ENCODE measurements at regions not wholly inside any gene's neighbourhood (a gene's known extent, or its start where the extent isn't known, plus 50 kb on each side); places are given as distances from the start of the nearest gene placed in this dataset.
"Not testable (repeated sequence)": the region's sequence is repeated elsewhere in the genome, so short reads cannot be mapped to it uniquely, and the experiment has no call there.

GRCh38 chr2:194883711-194884110 is 773.3 kb upstream of the SLC39A10 start:
- no peak for DNase-seq

GRCh38 chr2:194870974-194871535 is 786.0 kb upstream of the SLC39A10 start:
- no peak for DNase-seq

- DNase-seq: no peak
These were observed 789.7 kb upstream of the SLC39A10 start for GRCh38 chr2:194867328-194867727.

GRCh38 chr2:194854941-194855340 is 802.1 kb upstream of the SLC39A10 start:
- no peak for DNase-seq

GRCh38 chr2:194842871-194843270 is 814.2 kb upstream of the SLC39A10 start:
- no peak for DNase-seq

GRCh38 chr2:194834371-194834770 is 822.7 kb upstream of the SLC39A10 start:
- DNase-seq: not testable (repeated sequence)

GRCh38 chr2:194826241-194826640 is 830.8 kb upstream of the SLC39A10 start:
- DNase-seq: no peak

- no peak for DNase-seq
These were observed 832.6 kb upstream of the SLC39A10 start for GRCh38 chr2:194824450-194824849.

- no peak for DNase-seq
These were observed 834.4 kb upstream of the SLC39A10 start for GRCh38 chr2:194822657-194823056.

GRCh38 chr2:194822097-194822496 is 834.9 kb upstream of the SLC39A10 start:
- DNase-seq: no peak

GRCh38 chr2:194819367-194819766 is 837.7 kb upstream of the SLC39A10 start:
- no peak for DNase-seq

- DNase-seq: no peak
These were observed 841.6 kb upstream of the SLC39A10 start for GRCh38 chr2:194815475-194815874.

- DNase-seq: no peak
These were observed 854.4 kb upstream of the SLC39A10 start for GRCh38 chr2:194802589-194802988.

- DNase-seq: not testable (repeated sequence)
These were observed 870.0 kb upstream of the SLC39A10 start for GRCh38 chr2:194787071-194787470.

- DNase-seq: not testable (repeated sequence)
These were observed 885.6 kb upstream of the SLC39A10 start for GRCh38 chr2:194771394-194771793.

- no peak for DNase-seq
These were observed 888.0 kb upstream of the SLC39A10 start for GRCh38 chr2:194769030-194769429.

GRCh38 chr2:194765723-194766122 is 891.3 kb upstream of the SLC39A10 start:
- no peak for DNase-seq

- no peak for DNase-seq
These were observed 906.1 kb upstream of the SLC39A10 start for GRCh38 chr2:194750926-194751325.

- DNase-seq: no peak
These were observed 911.4 kb upstream of the SLC39A10 start for GRCh38 chr2:194745557-194746146.

GRCh38 chr2:194742706-194743105 is 914.3 kb upstream of the SLC39A10 start:
- DNase-seq: no peak

GRCh38 chr2:194739217-194739616 is 917.8 kb upstream of the SLC39A10 start:
- DNase-seq: no peak

- DNase-seq: no peak
These were observed 921.0 kb upstream of the SLC39A10 start for GRCh38 chr2:194735837-194736542.

- no peak for DNase-seq
These were observed 926.8 kb upstream of the SLC39A10 start for GRCh38 chr2:194730266-194730665.

- DNase-seq: no peak
These were observed 931.9 kb upstream of the SLC39A10 start for GRCh38 chr2:194725169-194725568.
